ENCODE measurements at regions not wholly inside any gene's neighbourhood (a gene's known extent, or its start where the extent isn't known, plus 50 kb on each side); places are given as distances from the start of the nearest gene placed in this dataset.
A peak's percentile ranks its signal among the peaks of the same experiment; 100 is the strongest.

- Histone ChIP-seq H3K27me3 (replicated peaks) (no peaks in the 10 kb centered on the region), H3K9me3 (replicated peaks) (no peaks in the 10 kb centered on the region), H3K4me3 (no peak overlapping the region), H3K27ac (no peak overlapping the region), H3K36me3 (peaks cover 52% of the 10 kb centered on the region), H3K4me1 (replicated peaks) (peaks cover 4% of the 10 kb centered on the region)
- DNase-seq (ENCODE audit: low read depth in 1 of 2, low spot score in 2 of 2) = no peak
Measured at GRCh38 chr1:198918920-198919319, 280.1 kb downstream of the PTPRC start.

DNA sequence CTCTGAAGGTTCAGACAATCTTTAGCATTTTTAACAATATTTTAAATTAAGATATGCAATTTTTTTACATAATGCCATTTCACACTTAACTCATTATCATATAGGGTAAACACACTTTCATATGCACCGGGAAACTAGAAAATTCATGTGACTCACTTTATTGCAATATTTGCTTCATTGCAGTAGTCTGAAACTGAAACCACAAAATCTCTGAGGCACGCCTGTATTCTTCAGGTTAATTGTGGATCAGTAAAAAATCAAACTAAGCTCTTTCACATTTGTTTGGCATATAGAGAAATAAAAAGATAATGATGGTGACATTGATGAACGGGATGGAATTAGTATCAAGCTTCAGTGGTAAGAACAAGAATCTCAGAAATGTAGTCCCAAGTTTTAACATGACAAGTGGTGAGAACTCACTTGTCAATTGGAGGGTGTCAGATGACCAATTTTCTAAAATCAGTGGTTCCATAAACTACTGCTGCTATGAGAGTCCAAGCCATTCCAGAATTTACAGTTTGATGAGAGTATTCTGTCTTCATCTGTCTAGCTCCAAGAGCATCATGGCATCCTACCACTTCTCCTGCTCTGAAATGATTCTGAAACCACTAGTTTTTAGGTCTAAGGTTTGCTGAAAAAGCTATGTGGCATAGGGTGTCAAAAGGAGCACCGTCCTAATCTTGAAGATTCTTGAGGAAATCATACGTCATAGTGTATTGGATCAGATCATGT, 281.0 kb downstream of the PTPRC start:
- H3K4me3 ChIP-seq = no peak overlapping the region
- DNase-seq (ENCODE audit: low read depth in 1 of 2, low spot score in 2 of 2) = no peak
- H3K27ac ChIP-seq = no peak overlapping the region
- H3K36me3 ChIP-seq = peaks cover 48% of the 10 kb centered on the region
- peaks cover 4% of the 10 kb centered on the region for H3K4me1 ChIP-seq (replicated peaks)
- H3K27me3 ChIP-seq (replicated peaks) = no peaks in the 10 kb centered on the region
- H3K9me3 ChIP-seq (replicated peaks) = no peaks in the 10 kb centered on the region

DNA sequence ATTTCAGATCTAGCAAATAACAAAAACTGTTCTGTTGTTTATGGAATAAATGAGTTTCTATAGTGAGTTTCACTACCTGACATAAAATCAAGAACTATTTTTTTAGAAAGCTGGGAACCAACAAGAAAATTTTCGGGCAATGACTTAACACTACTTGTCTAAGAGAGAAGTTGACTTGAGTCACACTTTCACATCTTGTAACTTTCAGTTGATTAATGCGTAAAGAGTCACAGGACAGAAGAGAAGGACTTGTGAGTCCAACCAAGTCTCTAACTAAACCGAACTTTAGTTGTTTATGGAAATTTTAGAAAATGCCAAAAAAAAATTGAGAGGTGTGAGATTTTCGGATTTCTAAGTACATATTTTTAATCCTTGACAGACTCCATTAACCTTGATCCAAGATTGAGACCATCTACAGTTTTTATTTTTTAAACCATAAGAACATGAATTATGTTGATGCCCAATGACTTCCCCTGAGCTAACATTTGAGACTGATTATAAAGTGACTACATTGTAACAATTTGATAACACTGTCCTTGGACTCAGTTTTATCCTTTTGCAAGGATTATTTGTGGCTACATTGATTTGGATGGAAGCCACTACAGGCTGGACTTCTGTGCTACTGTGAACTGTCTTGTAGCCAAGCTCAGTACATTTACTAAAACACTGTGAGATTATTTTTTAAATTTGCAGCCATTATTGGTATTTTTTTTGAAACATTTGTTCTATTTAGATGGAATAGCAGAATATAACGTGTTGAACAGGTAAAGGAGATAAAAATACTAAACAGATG, 284.0 kb downstream of the PTPRC start:
- no peak for DNase-seq (ENCODE audit: low read depth in 1 of 2, low spot score in 2 of 2)
- H3K4me3 ChIP-seq = no peak overlapping the region
- no peaks in the 10 kb centered on the region; the same call in 1 of the 2 replicates for H3K4me1 ChIP-seq (replicated peaks)
- H3K36me3 ChIP-seq = peaks cover 42% of the 10 kb centered on the region
- H3K9me3 ChIP-seq (replicated peaks) = no peaks in the 10 kb centered on the region
- no peaks in the 10 kb centered on the region for H3K27me3 ChIP-seq (replicated peaks)
- H3K27ac ChIP-seq = no peak overlapping the region

DNA sequence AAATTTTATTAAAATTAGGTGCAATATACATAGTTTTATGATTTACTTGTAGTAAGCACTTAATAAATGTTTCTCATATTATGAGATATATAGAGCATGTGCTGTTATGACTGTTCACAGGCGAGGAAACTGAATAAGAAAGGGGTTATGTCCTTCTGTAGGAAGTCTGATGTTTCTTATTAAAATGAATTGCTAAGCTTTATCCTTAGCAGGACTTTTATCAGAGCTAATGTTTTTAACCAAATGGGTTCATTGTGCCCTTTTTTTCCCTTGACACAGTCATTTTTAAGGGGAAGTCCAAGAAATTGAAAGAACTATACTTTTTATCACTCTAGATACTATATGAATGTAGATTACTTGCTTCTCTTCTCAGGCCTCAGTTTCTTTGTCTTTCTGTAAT, 285.2 kb downstream of the PTPRC start:
- H3K27me3 ChIP-seq (replicated peaks) = no peaks in the 10 kb centered on the region
- peaks cover 32% of the 10 kb centered on the region for H3K36me3 ChIP-seq

DNA sequence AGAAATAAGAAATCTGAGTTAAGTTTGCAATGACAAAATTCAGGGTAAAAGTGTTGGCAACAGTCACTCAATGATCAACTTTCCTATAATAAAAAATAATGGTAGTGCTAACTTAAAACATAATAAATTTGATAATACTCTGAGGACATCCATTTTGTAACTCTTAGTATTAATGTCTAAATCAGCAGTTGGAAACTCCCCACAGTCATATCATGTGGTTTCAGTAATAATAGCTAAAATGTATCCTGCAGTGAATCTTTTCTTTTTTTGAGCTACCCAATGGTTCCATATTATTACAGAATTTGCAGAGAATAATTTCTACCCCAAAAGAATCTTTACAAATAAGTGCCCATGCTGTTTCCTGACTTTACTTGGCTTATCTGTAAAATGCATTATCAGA, 286.7 kb downstream of the PTPRC start:
- Histone ChIP-seq H3K36me3 (peaks cover 20% of the 10 kb centered on the region), H3K4me3 (no peak overlapping the region), H3K27ac (no peak overlapping the region), H3K4me1 (replicated peaks) (peaks cover 10% of the 10 kb centered on the region), H3K9me3 (replicated peaks) (no peaks in the 10 kb centered on the region), H3K27me3 (replicated peaks) (no peaks in the 10 kb centered on the region)
- DNase-seq (ENCODE audit: low read depth in 1 of 2, low spot score in 2 of 2) = no peak

More for the DNA sequence above, 285.2 kb downstream of the PTPRC start:
- no peak overlapping the region for H3K27ac ChIP-seq
- H3K4me3 ChIP-seq = no peak overlapping the region
- no peaks in the 10 kb centered on the region for H3K9me3 ChIP-seq (replicated peaks)
- no peaks in the 10 kb centered on the region; the same call in 1 of the 2 replicates for H3K4me1 ChIP-seq (replicated peaks)
- DNase-seq (ENCODE audit: low read depth in 1 of 2, low spot score in 2 of 2) = no peak

DNA sequence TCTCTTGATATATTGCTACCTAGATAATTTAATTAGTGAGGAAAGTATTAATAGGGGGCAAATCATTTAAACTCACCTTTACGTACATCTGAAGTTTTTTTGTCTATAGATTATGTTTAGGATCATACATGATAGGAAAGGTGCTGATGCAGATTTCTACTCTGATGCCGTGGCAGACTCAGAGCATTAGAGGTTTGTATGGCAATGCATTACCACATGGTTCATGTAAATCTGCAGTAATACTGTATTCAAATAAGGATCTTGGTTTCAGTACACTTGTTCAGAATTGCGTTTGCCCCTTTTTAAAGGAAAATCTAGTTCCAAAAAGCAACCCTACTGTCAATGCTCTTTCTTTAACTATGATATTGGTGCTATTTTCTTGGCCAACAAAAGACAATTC, 288.3 kb downstream of the PTPRC start:
- Histone ChIP-seq H3K27me3 (replicated peaks) (no peaks in the 10 kb centered on the region), H3K4me3 (no peak overlapping the region), H3K27ac (no peak overlapping the region), H3K4me1 (replicated peaks) (peaks cover 12% of the 10 kb centered on the region), H3K36me3 (peaks cover 20% of the 10 kb centered on the region), H3K9me3 (replicated peaks) (no peaks in the 10 kb centered on the region)
- DNase-seq (ENCODE audit: low read depth in 1 of 2, low spot score in 2 of 2) = no peak

DNA sequence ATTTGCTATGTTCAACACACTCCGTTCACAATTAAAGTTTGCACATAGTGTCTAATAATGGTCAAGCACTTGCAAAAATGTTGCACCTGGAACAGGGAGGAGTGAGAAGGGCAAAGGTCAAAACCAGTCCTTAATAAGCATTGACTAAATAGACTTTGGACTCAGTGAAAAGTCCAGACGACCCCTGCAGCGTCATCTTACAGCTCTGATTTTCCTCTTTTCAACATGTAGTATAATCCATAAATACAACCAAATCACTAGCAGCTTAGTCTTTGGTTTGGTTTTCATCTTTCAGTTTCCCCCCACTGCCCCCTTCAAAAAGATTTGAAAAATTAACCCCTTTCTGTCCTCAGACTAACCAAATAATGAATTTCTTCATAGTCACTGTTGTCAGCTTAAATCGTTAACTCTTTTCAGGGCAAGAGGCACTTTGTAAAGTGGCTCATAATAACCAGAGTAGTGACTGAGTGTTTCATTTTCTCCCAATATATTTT, 290.3 kb downstream of the PTPRC start:
- Histone ChIP-seq H3K4me3 (no peak overlapping the region), H3K27me3 (replicated peaks) (no peaks in the 10 kb centered on the region), H3K4me1 (replicated peaks) (peaks cover 26% of the 10 kb centered on the region), H3K27ac (no peak overlapping the region), H3K36me3 (peaks cover 24% of the 10 kb centered on the region), H3K9me3 (replicated peaks) (no peaks in the 10 kb centered on the region)
- no peak for DNase-seq (ENCODE audit: low read depth in 1 of 2, low spot score in 2 of 2)

DNA sequence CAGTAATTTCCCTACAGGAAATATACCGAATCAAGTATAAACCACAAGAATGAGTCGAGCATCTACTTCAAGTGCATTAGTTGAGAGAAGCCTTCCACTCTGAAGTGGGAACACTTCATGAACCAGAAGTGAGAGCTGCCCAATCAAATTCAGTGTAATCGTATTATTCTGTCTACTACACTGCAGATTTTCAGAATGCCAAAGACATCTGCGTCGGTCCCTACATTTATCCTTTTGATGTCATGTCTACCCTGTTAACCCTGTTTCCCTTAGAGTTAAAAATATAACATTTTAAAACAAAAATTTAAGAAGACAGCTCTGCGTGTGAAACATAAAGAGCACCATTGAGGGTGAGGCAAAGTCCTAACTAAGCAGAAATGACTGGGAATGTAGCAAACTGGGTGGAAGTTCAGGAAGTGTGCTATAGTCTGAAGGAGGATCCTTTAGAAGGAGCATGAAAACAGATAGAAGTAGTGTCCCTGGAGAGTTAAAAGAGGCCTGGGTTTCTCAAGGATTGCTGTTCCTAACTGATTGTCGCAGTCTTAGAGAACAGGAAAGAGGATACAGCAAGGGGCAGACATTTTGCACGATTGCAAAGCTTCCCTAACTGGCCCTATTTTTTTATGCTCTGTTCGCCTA, 291.2 kb downstream of the PTPRC start:
- Histone ChIP-seq H3K9me3 (replicated peaks) (no peaks in the 10 kb centered on the region), H3K36me3 (peaks cover 30% of the 10 kb centered on the region), H3K4me1 (replicated peaks) (peaks cover 28% of the 10 kb centered on the region), H3K4me3 (no peak overlapping the region), H3K27me3 (replicated peaks) (no peaks in the 10 kb centered on the region), H3K27ac (no peak overlapping the region)
- DNase-seq (ENCODE audit: low read depth in 1 of 2, low spot score in 2 of 2) = peak in 1 of 2 experiments; percentile 25

- Histone ChIP-seq H3K9me3 (replicated peaks) (no peaks in the 10 kb centered on the region), H3K27ac (peak overlapping the region; percentile 52), H3K4me3 (no peak overlapping the region), H3K36me3 (peaks cover 25% of the 10 kb centered on the region), H3K27me3 (replicated peaks) (no peaks in the 10 kb centered on the region), H3K4me1 (replicated peaks) (peaks cover 30% of the 10 kb centered on the region)
- peak in 1 of 2 experiments; percentile 34 for DNase-seq (ENCODE audit: low read depth in 1 of 2, low spot score in 2 of 2)
Measured at GRCh38 chr1:198932351-198932991, 293.6 kb downstream of the PTPRC start.

DNA sequence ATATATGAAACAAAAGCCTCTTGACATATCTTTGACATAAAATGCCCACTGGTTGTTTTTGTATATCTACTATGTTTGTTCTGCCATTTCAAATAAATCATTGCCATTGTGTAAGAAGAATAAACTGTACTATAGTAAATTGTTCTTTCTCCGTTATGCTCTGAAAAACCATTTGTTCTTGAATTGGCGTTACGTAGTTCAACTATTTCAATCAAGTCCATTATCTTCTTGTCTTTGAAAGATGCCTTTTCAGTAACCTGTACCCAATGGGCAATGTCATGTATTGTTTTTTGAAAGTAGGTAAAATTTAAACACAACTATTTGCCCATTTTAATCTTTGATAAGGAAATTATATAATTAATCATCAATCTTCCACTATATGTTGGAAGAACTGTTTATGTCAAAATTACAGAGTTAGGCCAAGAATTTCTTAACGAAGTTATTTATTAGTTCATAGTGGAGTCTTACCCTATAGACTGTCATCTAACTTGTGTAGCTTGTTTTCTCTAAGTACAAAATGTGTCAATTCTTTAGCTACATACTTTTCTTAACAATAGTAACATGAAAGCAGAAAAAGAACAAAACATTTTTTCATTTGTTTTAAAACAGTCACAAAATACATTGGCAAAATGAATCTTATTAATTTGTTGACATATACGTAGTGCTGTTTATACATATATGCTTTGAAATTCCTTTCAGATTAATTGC, 294.8 kb downstream of the PTPRC start:
- no peaks in the 10 kb centered on the region for H3K27me3 ChIP-seq (replicated peaks)
- H3K27ac ChIP-seq = peak overlapping the region; percentile 67
- H3K4me1 ChIP-seq (replicated peaks) = peaks cover 30% of the 10 kb centered on the region
- H3K9me3 ChIP-seq (replicated peaks) = no peaks in the 10 kb centered on the region
- H3K4me3 ChIP-seq = peak overlapping the region; percentile 48
- peak in 1 of 2 experiments; percentile 29 for DNase-seq (ENCODE audit: low read depth in 1 of 2, low spot score in 2 of 2)
- H3K36me3 ChIP-seq = peaks cover 25% of the 10 kb centered on the region

GRCh38 chr1:198934426-198934825, 295.6 kb downstream of the PTPRC start:
- no peaks in the 10 kb centered on the region for H3K9me3 ChIP-seq (replicated peaks)
- peak overlapping the region; percentile 67 for H3K27ac ChIP-seq
- H3K4me1 ChIP-seq (replicated peaks) = peaks cover 30% of the 10 kb centered on the region
- no peaks in the 10 kb centered on the region for H3K27me3 ChIP-seq (replicated peaks)
- peak overlapping the region; percentile 48 for H3K4me3 ChIP-seq
- peaks cover 20% of the 10 kb centered on the region for H3K36me3 ChIP-seq
- DNase-seq (ENCODE audit: low read depth in 1 of 2, low spot score in 2 of 2) = no peak

GRCh38 chr1:198934901-198935305, 296.1 kb downstream of the PTPRC start:
- Histone ChIP-seq H3K36me3 (peaks cover 20% of the 10 kb centered on the region), H3K9me3 (replicated peaks) (no peaks in the 10 kb centered on the region), H3K4me3 (peak overlapping the region; percentile 48), H3K27me3 (replicated peaks) (no peaks in the 10 kb centered on the region), H3K4me1 (replicated peaks) (peaks cover 28% of the 10 kb centered on the region), H3K27ac (peak overlapping the region; percentile 67)
- DNase-seq (ENCODE audit: low read depth in 1 of 2, low spot score in 2 of 2) = no peak
